Right lobe of liver (tissue), 6 donors: ENCODE measurements at regions not wholly inside any gene's neighbourhood (a gene's known extent, or its start where the extent isn't known, plus 50 kb on each side); places are given as distances from the start of the nearest gene placed in this dataset.

Experiments used
- ATAC-seq, 4 donors: fragments of 200-7000 bp; cut with Tn5 transposase; one replicate each; pipeline ENCODE4 v1.9.1; 2020; ENCODE audit warnings: mild to moderate bottlenecking in 4 of 4, moderate library complexity in 4 of 4
- DNase-seq, 3 donors: peaks; one replicate each; pipeline ENCODE4 v3.0.0-alpha.2; 2020
- H3K27ac ChIP-seq, 3 donors: fragments of 200-600 bp; one replicate each; pipeline ENCODE4 v1.8.0; 2022
- H3K27me3 ChIP-seq, 2 donors: fragments of 200-600 bp; one replicate each; pipeline ENCODE4 v1.8.0; 2022
- H3K36me3 ChIP-seq, 4 donors: fragments of 200-600 bp; sonication (generic) in 1 of 4; one replicate each; pipeline versions ENCODE4 v1.5.1 to v1.8.0; 2017 to 2022; ENCODE audit warnings: control low read depth in 1 of 4
- H3K4me1 ChIP-seq, 4 donors: fragments of 200-600 bp; sonication (generic) in 1 of 4; one replicate each; pipeline versions ENCODE4 v1.5.1 to v1.8.0; 2017 to 2022; ENCODE audit warnings: control low read depth in 1 of 4
- H3K4me3 ChIP-seq, 3 donors: fragments of 200-600 bp; one replicate each; pipeline ENCODE4 v1.8.0; 2022
- H3K9me3 ChIP-seq, 4 donors: fragments of 200-600 bp; sonication (generic) in 1 of 4; one replicate each; pipeline versions ENCODE4 v1.5.1 to v1.8.0; 2017 to 2022; ENCODE audit warnings: control low read depth in 1 of 4
- POLR2A ChIP-seq: fragments of 450-650 bp; IDR thresholded peaks from one replicate; pipeline ENCODE4 v1.6.1; 2017; ENCODE audit warnings: antibody characterized with exemption, mild to moderate bottlenecking
- WGBS: methylation state at CpG from one replicate; pipeline ENCODE4 v1.1.6; 2018; ENCODE audit warnings: low coverage, low lambda C conversion rate; ENCODE audit not compliant: insufficient coverage; ENCODE audit errors: missing lambda C conversion rate; 5-methylcytosine and 5-hydroxymethylcytosine counted together
- intact Hi-C, 2 donors: fragments of 100-400 bp; cut with DNase I; formaldehyde crosslinking; loops; one replicate each; pipeline versions ENCODE4 v1.11.2 to v1.14.1; 2022
- TF ChIP-seq, protein P1 (sequence below), 4 donors: fragments of 200-600 bp in 3 of 4; fragments of 450-650 bp in 1 of 4; IDR thresholded peaks; one replicate each; pipeline versions ENCODE4 v1.5.1 to v1.8.0; 2016 to 2022; ENCODE audit warnings: antibody characterized with exemption in 4 of 4, mild to moderate bottlenecking in 2 of 4
- donor health status: DM: no; HTN: yes; CAD: no.
- donor health status: DM: no; HTN: no; CAD: no.
- donor health status: DM: no; HTN: no; CAD: no.
- donor health status: DM: no; HTN: yes; CAD: no.
- donor health status: DM: no; HTN: yes; CAD: no.

DNA sequence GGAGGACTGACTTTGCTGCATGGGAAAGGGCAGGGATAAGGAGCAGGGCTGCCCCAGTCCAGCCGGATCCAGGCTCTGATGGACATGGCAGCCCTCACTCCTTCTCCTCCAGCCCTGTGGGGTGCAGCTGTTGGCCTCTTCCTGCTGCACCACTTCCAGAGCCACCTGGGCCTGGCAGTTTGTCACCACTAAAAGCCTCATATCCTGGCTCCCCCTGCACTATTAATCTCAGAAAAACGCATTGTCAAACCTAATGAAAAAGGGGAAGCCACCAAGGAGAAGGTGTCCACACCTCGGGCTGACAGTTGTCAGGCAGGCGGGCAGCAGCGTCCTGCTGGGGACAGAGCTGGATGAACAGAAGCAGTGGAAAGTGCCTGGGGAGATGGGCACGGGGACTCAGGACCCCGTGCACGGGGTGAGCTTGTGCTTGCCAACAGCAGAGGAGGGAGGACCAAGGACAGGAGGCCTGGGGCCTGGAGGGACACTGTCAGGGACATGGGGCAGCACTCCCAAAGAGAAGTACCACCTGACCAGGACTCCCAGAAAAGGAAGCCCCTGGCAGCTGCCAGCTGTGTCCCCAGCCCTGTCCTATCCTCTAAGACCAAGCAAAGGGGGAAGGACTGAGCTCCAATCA is 151.1 kb upstream of the TSHZ3 start:
- Histone ChIP-seq H3K27me3 (no peaks in the 10 kb centered on the region), H3K4me3 (no peak overlapping the region), H3K9me3 (no peaks in the 10 kb centered on the region), H3K36me3 (no peaks in the 10 kb centered on the region), H3K4me1 (no peaks in the 10 kb centered on the region), H3K27ac (no peak overlapping the region)
- TF ChIP-seq, protein P1, sequence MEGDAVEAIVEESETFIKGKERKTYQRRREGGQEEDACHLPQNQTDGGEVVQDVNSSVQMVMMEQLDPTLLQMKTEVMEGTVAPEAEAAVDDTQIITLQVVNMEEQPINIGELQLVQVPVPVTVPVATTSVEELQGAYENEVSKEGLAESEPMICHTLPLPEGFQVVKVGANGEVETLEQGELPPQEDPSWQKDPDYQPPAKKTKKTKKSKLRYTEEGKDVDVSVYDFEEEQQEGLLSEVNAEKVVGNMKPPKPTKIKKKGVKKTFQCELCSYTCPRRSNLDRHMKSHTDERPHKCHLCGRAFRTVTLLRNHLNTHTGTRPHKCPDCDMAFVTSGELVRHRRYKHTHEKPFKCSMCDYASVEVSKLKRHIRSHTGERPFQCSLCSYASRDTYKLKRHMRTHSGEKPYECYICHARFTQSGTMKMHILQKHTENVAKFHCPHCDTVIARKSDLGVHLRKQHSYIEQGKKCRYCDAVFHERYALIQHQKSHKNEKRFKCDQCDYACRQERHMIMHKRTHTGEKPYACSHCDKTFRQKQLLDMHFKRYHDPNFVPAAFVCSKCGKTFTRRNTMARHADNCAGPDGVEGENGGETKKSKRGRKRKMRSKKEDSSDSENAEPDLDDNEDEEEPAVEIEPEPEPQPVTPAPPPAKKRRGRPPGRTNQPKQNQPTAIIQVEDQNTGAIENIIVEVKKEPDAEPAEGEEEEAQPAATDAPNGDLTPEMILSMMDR (IDR thresholded peaks at IDR 0.05), result no peak
- TF ChIP-seq POLR2A, result no peak
- ATAC-seq, result no peak
- 57% methylated on average over 5 of the region's 8 CpGs for WGBS
- no peak for DNase-seq
- intact Hi-C loops, result no loop called here

DNA sequence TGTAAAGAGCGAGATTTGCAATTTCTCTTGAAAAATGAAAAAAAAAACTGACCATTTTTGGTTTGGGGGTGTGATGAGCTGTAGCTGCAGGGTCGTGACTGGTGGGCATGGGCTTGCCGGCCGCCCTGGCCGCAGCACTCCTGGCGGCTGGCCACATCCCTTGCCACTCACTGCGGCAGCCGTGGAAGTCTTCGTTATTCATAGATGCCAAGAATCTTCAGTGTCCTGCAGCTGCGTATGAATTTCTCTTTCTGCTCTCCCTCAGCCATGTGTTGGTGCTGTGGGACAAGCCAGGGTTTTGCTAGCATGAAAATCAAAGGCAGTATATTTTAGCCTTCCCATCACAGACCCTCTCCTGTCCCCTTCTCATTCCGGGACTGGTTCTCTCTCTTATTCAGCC is 151.7 kb upstream of the TSHZ3 start:
- intact Hi-C loops, result no loop called here
- TF ChIP-seq POLR2A, result no peak
- TF ChIP-seq, protein P1 (IDR thresholded peaks at IDR 0.05), result no peak
- no peaks in the 10 kb centered on the region for H3K36me3 ChIP-seq
- DNase-seq (no peak), ATAC-seq (no peak)
- H3K27me3 ChIP-seq, result no peaks in the 10 kb centered on the region
- H3K9me3 ChIP-seq, result no peaks in the 10 kb centered on the region
- H3K27ac ChIP-seq, result no peak overlapping the region
- H3K4me1 ChIP-seq, result no peaks in the 10 kb centered on the region
- 61% methylated on average over 6 of the region's 11 CpGs for WGBS
- no peak overlapping the region for H3K4me3 ChIP-seq

DNA sequence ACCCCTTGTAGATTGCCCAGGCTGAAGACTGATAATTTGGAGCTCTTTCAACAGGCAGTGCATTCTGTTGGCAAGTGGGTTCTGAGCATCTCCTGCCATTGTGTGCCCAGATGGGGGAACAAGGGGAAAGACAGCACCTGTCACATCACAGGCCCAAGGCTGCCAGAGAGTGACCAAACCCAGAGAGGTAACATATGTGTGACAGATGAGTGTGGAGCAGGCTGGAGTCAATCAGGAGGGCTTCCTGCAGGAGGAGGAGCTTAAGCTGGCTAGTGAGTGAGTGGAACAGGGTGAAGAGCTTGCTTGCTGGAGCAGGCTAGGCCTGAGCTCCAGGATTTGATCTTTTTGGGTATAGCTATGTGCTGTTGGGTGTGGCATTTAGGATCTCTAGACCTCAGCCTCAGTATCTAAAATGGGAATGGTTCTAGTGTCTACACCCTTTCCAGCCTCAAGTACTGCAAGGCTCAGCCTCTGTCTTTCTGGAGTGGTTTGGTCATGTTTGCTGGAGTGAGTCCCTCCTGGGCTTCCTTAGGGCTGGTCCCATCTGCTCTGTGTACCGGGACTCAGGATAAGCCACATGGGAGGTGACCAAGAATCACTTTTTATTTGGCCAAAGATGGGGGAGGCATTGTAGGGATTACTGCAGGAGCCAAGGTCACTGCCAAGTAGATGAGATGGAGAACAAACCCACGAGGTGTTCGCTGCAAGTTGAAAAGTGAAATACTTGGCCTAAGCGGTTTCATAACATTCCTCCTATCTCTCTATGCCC is 152.4 kb upstream of the TSHZ3 start:
- whole genome bisulfite sequencing, result 76% methylated on average over 2 of the region's 4 CpGs
- DNase-seq (no peak), ATAC-seq (no peak)
- Histone ChIP-seq H3K36me3 (no peaks in the 10 kb centered on the region), H3K4me1 (no peaks in the 10 kb centered on the region), H3K4me3 (no peak overlapping the region), H3K9me3 (no peaks in the 10 kb centered on the region), H3K27me3 (no peaks in the 10 kb centered on the region), H3K27ac (no peak overlapping the region)
- TF ChIP-seq, protein P1 (IDR thresholded peaks at IDR 0.05), result no peak
- no peak for TF ChIP-seq POLR2A
- intact Hi-C loops, result no loop called here

DNA sequence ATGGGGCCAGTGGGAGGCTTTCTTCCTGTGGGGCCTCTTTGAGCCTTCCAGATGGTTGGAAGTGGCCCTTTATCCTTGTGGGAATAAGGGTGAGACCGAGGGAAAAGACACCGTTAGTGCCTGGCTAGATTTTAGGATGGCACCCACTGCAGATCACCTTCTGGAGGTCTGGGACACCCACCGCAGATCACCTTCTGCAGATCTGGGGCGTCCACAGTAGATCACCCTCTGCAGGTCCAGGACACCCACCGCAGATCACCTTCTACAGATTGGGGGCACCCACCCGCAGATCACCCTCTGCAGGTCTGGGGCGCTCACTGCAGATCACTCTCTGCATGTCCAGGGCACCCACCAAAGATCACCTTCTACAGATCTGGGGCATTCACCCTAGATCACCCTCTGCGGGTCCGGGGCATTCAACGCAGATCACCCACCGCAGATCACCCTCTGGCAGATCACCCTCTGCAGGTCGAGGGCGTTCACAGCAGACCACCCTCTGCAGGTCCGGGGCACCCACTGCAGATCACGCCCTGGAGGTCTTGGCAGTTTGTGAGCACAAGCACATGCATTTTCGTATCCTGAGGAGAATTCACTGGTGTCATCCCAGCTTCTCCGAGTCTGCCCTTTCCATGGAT is 153.4 kb upstream of the TSHZ3 start:
- TF ChIP-seq, protein P1 (IDR thresholded peaks at IDR 0.05), result no peak
- TF ChIP-seq POLR2A, result no peak
- ATAC-seq (no peak), DNase-seq (no peak)
- no peaks in the 10 kb centered on the region for H3K9me3 ChIP-seq
- H3K27ac ChIP-seq, result no peak overlapping the region
- intact Hi-C loops, result no loop called here
- WGBS, result no CpG with 5 or more reads among the region's 17 CpGs
- H3K36me3 ChIP-seq, result no peaks in the 10 kb centered on the region
- H3K4me3 ChIP-seq, result no peak overlapping the region
- no peaks in the 10 kb centered on the region for H3K4me1 ChIP-seq
- H3K27me3 ChIP-seq, result no peaks in the 10 kb centered on the region
